22Rv1 (cell line): ENCODE measurements at regions not wholly inside any gene's neighbourhood (a gene's known extent, or its start where the extent isn't known, plus 50 kb on each side); places are given as distances from the start of the nearest gene placed in this dataset.

Experiments used
- H3K27ac ChIP-seq: fragments of 450-650 bp; 2 replicates; pipeline ENCODE4 v1.5.1; 2017
- ZFX ChIP-seq: fragments of 450-650 bp; IDR thresholded peaks from 2 replicates; pipeline ENCODE4 v1.6.1; 2017; ENCODE audit warnings: antibody characterized with exemption, borderline replicate concordance
- TF ChIP-seq, protein P1 (sequence below): fragments of 450-650 bp; IDR thresholded peaks from 2 replicates; pipeline ENCODE4 v1.5.1; 2017; ENCODE audit warnings: mild to moderate bottlenecking

DNA sequence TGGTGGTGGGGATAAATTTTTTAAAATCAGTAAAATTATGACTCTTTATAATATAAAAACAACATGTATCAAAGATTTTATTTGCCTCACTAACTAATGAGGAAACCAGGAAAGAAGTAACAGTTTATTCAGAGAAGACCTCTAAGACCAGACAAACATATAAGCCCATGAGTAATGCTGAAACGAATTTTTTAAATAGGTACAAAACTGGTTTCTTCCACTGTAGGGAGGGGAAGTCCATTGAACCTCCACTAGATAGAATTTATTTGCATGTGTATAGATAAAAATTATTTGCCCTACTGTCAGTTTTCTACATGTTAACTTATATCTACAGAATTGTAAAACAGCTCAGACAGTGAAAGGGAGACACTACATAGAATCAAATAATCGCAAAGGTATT lies 86.8 kb downstream of the ZC3H11B start:
- no peak overlapping the region for H3K27ac ChIP-seq
- TF ChIP-seq, protein P1, sequence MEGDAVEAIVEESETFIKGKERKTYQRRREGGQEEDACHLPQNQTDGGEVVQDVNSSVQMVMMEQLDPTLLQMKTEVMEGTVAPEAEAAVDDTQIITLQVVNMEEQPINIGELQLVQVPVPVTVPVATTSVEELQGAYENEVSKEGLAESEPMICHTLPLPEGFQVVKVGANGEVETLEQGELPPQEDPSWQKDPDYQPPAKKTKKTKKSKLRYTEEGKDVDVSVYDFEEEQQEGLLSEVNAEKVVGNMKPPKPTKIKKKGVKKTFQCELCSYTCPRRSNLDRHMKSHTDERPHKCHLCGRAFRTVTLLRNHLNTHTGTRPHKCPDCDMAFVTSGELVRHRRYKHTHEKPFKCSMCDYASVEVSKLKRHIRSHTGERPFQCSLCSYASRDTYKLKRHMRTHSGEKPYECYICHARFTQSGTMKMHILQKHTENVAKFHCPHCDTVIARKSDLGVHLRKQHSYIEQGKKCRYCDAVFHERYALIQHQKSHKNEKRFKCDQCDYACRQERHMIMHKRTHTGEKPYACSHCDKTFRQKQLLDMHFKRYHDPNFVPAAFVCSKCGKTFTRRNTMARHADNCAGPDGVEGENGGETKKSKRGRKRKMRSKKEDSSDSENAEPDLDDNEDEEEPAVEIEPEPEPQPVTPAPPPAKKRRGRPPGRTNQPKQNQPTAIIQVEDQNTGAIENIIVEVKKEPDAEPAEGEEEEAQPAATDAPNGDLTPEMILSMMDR, result no peak
- no peak for TF ChIP-seq ZFX

DNA sequence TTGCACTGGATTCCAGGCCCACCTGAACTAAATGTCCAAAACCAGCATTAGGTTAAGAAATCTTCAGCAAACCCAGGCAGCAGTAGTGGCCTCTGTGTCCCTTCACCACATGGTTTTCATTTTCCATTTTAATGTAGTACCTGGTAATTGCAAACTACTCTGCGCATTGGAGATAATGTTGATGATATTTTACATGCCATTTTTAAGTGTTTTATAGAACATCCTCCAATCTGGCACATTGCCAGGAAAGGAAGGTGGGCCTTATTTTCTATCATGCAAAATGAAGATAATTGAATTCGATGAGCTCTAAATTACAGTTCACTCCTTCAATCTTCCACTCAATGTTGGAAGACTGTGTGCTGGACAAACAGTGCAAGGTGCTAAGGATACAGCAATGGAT lies 89.5 kb downstream of the ZC3H11B start:
- TF ChIP-seq, protein P1, result no peak
- no peak for TF ChIP-seq ZFX
- H3K27ac ChIP-seq, result no peak overlapping the region

DNA sequence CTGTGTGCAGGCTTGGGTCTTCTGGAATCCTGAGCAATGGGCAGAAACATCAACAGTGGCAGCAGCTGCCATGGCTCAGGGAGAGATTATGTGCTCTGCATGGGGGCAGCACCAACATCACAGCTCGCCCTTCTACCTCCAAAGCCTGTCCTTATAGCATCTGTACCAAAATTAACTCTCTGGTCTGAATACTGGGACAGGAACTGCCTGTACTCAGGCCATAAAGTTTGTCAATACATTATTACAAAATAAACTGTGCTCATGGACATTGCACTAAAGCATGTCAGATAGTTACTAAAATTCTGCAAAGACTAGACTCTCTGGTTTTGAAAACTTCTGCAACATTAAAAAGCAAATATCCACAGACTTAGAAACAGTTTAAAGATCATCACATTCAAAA lies 91.6 kb downstream of the ZC3H11B start:
- TF ChIP-seq, protein P1, result no peak
- no peak for TF ChIP-seq ZFX
- no peak overlapping the region for H3K27ac ChIP-seq

DNA sequence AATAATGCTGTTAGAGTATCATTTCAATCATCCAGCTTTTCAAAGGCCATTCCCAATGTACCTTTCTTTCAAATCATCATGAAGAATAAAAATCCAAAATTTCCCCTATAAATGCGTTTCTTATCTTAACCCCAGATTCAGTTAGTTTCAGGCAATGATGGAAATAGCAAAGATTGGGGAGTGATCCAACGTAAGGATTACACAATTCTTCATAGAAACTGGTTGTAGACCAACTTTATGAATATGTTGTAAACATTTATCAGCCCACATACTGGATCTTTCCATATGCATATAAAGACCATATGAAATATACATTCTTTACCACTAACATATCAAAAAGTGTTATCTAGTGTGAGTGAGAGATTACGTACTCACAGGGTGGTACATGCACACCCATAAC lies 92.7 kb downstream of the ZC3H11B start:
- no peak for TF ChIP-seq ZFX
- TF ChIP-seq, protein P1, result no peak
- H3K27ac ChIP-seq, result no peak overlapping the region

DNA sequence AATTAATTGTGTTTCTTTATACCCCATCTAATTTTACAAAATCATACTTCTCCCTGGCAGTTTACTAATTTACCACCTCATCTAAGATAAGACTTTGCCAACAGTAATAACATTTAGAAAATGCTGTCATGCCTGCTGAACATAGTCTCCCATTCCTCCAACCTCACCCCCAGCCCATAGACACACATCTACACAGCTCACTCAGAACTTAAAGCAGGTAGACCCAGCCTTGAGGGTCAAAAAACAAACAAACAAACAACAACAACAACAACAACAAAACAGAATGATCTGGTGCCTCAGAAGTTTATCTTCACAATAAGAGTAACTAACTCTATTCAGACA lies 94.0 kb downstream of the ZC3H11B start:
- TF ChIP-seq ZFX, result no peak
- TF ChIP-seq, protein P1, result no peak
- no peak overlapping the region for H3K27ac ChIP-seq

DNA sequence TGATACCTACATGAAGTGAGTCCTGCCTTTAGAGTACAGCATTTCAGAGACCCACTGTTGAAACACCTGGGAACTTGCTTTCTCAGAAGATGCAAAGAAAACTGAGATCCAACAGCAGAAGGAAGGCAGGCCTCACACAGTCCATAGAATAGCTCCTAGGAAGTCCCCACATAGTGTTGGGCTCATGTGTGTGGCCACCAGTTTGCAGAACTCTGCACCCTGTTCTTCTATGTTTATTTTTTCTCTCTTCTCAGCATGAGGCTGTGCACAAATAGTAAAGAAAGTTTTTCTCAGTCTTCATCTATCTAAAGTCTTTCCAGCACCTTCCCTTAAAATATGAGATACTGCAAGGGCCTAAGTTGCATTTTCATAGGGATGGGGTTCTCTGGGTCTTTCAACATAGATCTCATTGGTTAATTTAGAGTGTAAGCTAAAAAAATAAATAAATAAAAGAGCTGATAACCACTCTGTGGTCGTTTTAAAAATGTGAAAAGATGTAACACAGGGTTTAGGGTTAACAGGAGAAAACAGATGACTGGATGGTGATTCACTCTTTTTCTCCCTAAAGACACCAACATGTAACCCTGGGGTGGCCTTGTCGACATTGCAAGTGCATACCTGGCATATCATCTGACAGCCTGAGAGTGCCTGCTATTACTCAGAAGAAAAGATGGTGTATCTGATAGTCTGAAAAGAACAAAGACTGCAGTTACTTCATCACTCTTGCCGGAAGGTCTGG lies 94.6 kb downstream of the ZC3H11B start:
- no peak for TF ChIP-seq ZFX
- TF ChIP-seq, protein P1, result no peak
- no peak overlapping the region for H3K27ac ChIP-seq

DNA sequence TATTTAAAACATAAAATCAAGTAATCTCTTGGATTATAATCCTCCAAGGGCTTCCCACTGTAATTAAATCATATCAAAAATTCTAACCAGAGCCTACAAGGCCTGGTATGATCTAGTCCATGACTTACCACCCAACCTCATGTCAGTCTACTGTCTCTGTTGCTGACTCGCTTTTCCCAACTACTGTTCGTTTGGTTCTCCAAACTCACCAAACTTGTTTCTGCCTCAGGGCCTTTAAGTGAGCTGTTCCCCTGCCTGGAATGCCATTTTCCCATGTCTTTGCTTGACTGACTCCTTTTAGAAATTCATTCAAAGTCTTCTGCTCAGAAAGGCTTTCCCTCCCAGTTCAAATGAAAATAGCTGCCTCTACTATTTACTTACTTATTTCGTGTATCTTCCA lies 95.9 kb downstream of the ZC3H11B start:
- TF ChIP-seq ZFX, result no peak
- TF ChIP-seq, protein P1, result no peak
- H3K27ac ChIP-seq, result no peak overlapping the region
